Glutamatergic neuron (in vitro differentiated cells): ENCODE measurements at regions not wholly inside any gene's neighbourhood (a gene's known extent, or its start where the extent isn't known, plus 50 kb on each side); places are given as distances from the start of the nearest gene placed in this dataset.

Source experiments
- DNase-seq: peaks from one replicate; pipeline ENCODE4 v3.0.0; 2022
- H3K27ac Mint-ChIP-seq: one replicate; pipeline ENCODE4 v1.8.0; 2020; ENCODE audit warnings: mild to moderate bottlenecking, mixed read lengths, inconsistent platforms; ENCODE audit not compliant: unreplicated experiment
- H3K27me3 Mint-ChIP-seq: one replicate; pipeline ENCODE4 v1.8.0; 2020; ENCODE audit warnings: mild to moderate bottlenecking, moderate library complexity, mixed read lengths, inconsistent platforms; ENCODE audit not compliant: unreplicated experiment
- H3K36me3 Mint-ChIP-seq: one replicate; pipeline ENCODE4 v1.8.0; 2020; ENCODE audit warnings: mild to moderate bottlenecking, mixed read lengths, inconsistent platforms; ENCODE audit not compliant: unreplicated experiment
- H3K4me1 Mint-ChIP-seq: one replicate; pipeline ENCODE4 v1.8.0; 2020; ENCODE audit warnings: mild to moderate bottlenecking, low read depth, mixed read lengths, inconsistent platforms; ENCODE audit not compliant: unreplicated experiment
- H3K4me3 Mint-ChIP-seq: one replicate; pipeline ENCODE4 v1.8.0; 2020; ENCODE audit warnings: mild to moderate bottlenecking, mixed read lengths, inconsistent platforms; ENCODE audit not compliant: unreplicated experiment
- H3K9me3 Mint-ChIP-seq: one replicate; pipeline ENCODE4 v1.8.0; 2020; ENCODE audit warnings: mild to moderate bottlenecking, moderate library complexity, mixed read lengths, inconsistent platforms; ENCODE audit not compliant: unreplicated experiment
- CTCF ChIP-seq: fragments of 200-600 bp; sonication (generic); IDR thresholded peaks from one replicate; pipeline ENCODE4 v1.5.0; 2021; ENCODE audit not compliant: partially characterized antibody, unreplicated experiment

GRCh38 chr20:51176876-51177275, 154.0 kb upstream of the KCNG1 start:
- H3K4me3 Mint-ChIP-seq = no peak overlapping the region
- H3K36me3 Mint-ChIP-seq = no peaks in the 10 kb centered on the region
- peaks cover 1% of the 10 kb centered on the region for H3K27me3 Mint-ChIP-seq
- H3K9me3 Mint-ChIP-seq = no peaks in the 10 kb centered on the region
- H3K27ac Mint-ChIP-seq = peak overlapping the region; percentile 33
- no peak for DNase-seq
- TF ChIP-seq CTCF = no peak
- H3K4me1 Mint-ChIP-seq = no peaks in the 10 kb centered on the region

GRCh38 chr20:51176446-51176845, 153.5 kb upstream of the KCNG1 start:
- no peak for TF ChIP-seq CTCF
- Mint-ChIP-seq H3K27ac (no peak overlapping the region), H3K36me3 (no peaks in the 10 kb centered on the region)

GRCh38 chr20:51175724-51176123, 152.8 kb upstream of the KCNG1 start:
- DNase-seq = no peak
- no peaks in the 10 kb centered on the region for H3K4me1 Mint-ChIP-seq
- no peak overlapping the region for H3K27ac Mint-ChIP-seq
- no peak for TF ChIP-seq CTCF
- no peak overlapping the region for H3K4me3 Mint-ChIP-seq
- no peaks in the 10 kb centered on the region for H3K36me3 Mint-ChIP-seq
- peaks cover 1% of the 10 kb centered on the region for H3K27me3 Mint-ChIP-seq
- H3K9me3 Mint-ChIP-seq = no peaks in the 10 kb centered on the region

More at GRCh38 chr20:51176446-51176845, 153.5 kb upstream of the KCNG1 start:
- no peak for DNase-seq
- H3K27me3 Mint-ChIP-seq = peaks cover 1% of the 10 kb centered on the region
- H3K4me3 Mint-ChIP-seq = no peak overlapping the region
- no peaks in the 10 kb centered on the region for H3K4me1 Mint-ChIP-seq
- H3K9me3 Mint-ChIP-seq = no peaks in the 10 kb centered on the region

GRCh38 chr20:51175156-51175555, 152.2 kb upstream of the KCNG1 start:
- no peaks in the 10 kb centered on the region for H3K36me3 Mint-ChIP-seq
- TF ChIP-seq CTCF = no peak
- H3K4me1 Mint-ChIP-seq = no peaks in the 10 kb centered on the region
- no peak overlapping the region for H3K27ac Mint-ChIP-seq
- no peaks in the 10 kb centered on the region for H3K9me3 Mint-ChIP-seq
- H3K27me3 Mint-ChIP-seq = peaks cover 1% of the 10 kb centered on the region
- DNase-seq = no peak
- H3K4me3 Mint-ChIP-seq = no peak overlapping the region

GRCh38 chr20:51174536-51174935, 151.6 kb upstream of the KCNG1 start:
- Mint-ChIP-seq H3K4me3 (no peak overlapping the region), H3K36me3 (no peaks in the 10 kb centered on the region), H3K27me3 (peaks cover 1% of the 10 kb centered on the region), H3K9me3 (no peaks in the 10 kb centered on the region), H3K27ac (no peak overlapping the region), H3K4me1 (no peaks in the 10 kb centered on the region)
- TF ChIP-seq CTCF = no peak
- DNase-seq = no peak
